ENCODE measurements at regions not wholly inside any gene's neighbourhood (a gene's known extent, or its start where the extent isn't known, plus 50 kb on each side); places are given as distances from the start of the nearest gene placed in this dataset.
"Not testable (repeated sequence)": the region's sequence is repeated elsewhere in the genome, so short reads cannot be mapped to it uniquely, and the experiment has no call there.

GRCh38 chr1:244144053-244144452 is 93.0 kb downstream of the ZBTB18 start:
- Mint-ChIP-seq H3K27ac (no peak overlapping the region), H3K4me3 (peak overlapping the region in 1 of 4 donors; percentile 15), H3K9me3 (peaks cover 0 to 3% (median 0%) of the 10 kb centered on the region in 3 donors), H3K36me3 (no peaks in the 10 kb centered on the region), H3K27me3 (peaks cover 6% of the 10 kb centered on the region), H3K4me1 (peaks cover 0 to 1% (median 0%) of the 10 kb centered on the region in 3 donors)

GRCh38 chr1:244150071-244150470 is 99.0 kb downstream of the ZBTB18 start:
- no peaks in the 10 kb centered on the region for H3K9me3 Mint-ChIP-seq
- H3K4me1 Mint-ChIP-seq, result no peaks in the 10 kb centered on the region
- no peak overlapping the region for H3K27ac Mint-ChIP-seq
- H3K27me3 Mint-ChIP-seq, result no peaks in the 10 kb centered on the region
- H3K36me3 Mint-ChIP-seq, result no peaks in the 10 kb centered on the region
- no peak overlapping the region for H3K4me3 Mint-ChIP-seq

- Mint-ChIP-seq H3K9me3 (no peaks in the 10 kb centered on the region), H3K36me3 (no peaks in the 10 kb centered on the region), H3K4me3 (no peak overlapping the region), H3K4me1 (no peaks in the 10 kb centered on the region), H3K27ac (no peak overlapping the region), H3K27me3 (no peaks in the 10 kb centered on the region)
Measured at GRCh38 chr1:244150665-244151064, 99.6 kb downstream of the ZBTB18 start.

DNA sequence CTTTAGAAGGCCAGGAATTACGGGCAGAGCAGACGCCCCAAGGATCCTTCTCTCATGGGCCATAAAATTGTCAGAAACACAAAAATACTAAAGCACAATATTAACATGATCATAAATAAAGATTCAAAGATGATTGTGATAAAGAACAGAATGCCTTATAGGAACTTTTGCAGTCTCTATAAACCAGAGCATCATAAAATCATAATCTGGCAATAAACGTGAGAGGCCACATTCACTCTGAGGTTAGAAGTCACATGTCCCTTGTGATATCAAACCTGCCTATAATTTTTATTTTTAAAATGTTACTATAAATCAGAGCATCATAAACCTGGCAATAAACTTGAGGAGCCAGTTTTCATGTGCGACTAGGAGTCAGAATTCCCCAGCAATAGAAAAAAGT is 100.5 kb downstream of the ZBTB18 start:
- Mint-ChIP-seq H3K27me3 (no peaks in the 10 kb centered on the region), H3K4me3 (no peak overlapping the region)

DNA sequence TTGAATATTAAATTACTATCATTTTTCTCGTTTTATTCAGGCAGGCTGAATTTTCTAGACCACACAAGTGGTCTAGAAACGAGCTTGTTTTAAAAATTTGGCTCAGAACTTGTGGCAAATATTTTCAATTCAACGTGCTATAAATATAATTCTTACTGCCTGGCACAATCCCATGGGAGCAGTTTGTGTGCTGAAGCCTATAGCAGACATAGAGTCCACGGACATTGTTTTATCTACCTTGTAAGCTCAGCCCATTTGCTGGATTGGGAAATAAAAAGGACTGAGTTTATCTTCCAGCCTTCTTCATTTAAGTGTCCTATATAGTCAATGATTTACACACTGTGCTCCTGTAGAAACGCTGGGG is 103.4 kb downstream of the ZBTB18 start:
- Mint-ChIP-seq H3K4me3 (no peak overlapping the region), H3K36me3 (no peaks in the 10 kb centered on the region), H3K27ac (no peak overlapping the region), H3K4me1 (no peaks in the 10 kb centered on the region), H3K9me3 (no peaks in the 10 kb centered on the region), H3K27me3 (no peaks in the 10 kb centered on the region)

More for the DNA sequence above, 100.5 kb downstream of the ZBTB18 start:
- Mint-ChIP-seq H3K27ac (no peak overlapping the region), H3K4me1 (no peaks in the 10 kb centered on the region), H3K36me3 (no peaks in the 10 kb centered on the region), H3K9me3 (no peaks in the 10 kb centered on the region)

GRCh38 chr1:244154872-244155531 is 103.9 kb downstream of the ZBTB18 start:
- Mint-ChIP-seq H3K36me3 (no peaks in the 10 kb centered on the region), H3K27ac (no peak overlapping the region), H3K27me3 (no peaks in the 10 kb centered on the region), H3K4me1 (no peaks in the 10 kb centered on the region), H3K9me3 (no peaks in the 10 kb centered on the region), H3K4me3 (no peak overlapping the region)

- H3K27ac Mint-ChIP-seq, result peak overlapping the region in 1 of 3 donors; percentile 27
- H3K4me3 Mint-ChIP-seq, result no peak overlapping the region
- H3K4me1 Mint-ChIP-seq, result no peaks in the 10 kb centered on the region
- no peaks in the 10 kb centered on the region for H3K27me3 Mint-ChIP-seq
- no peaks in the 10 kb centered on the region for H3K36me3 Mint-ChIP-seq
- no peaks in the 10 kb centered on the region for H3K9me3 Mint-ChIP-seq
Measured at GRCh38 chr1:244155661-244156060, 104.6 kb downstream of the ZBTB18 start.

DNA sequence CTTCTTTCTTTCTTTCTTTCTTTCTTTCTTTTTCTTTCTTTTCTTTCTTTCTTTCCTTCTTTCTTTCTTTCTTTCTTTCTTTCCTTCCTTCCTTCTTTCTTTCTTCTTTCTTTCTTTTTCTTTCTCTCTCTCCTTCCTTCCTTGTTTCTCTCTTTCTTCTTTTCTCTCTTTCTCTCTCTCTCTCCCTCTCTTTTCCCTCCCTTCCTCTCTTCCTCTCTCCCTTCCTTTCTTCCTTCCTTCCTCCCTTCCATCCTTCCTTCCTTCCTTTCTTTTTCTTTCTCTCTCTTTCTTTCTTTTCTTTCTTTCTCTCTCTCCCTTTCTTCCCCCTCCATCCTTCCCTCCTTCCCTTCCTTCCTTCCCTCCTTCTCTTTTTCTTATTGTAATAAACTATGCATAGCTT is 105.5 kb downstream of the ZBTB18 start:
- not testable (repeated sequence) for H3K36me3 Mint-ChIP-seq, H3K4me3 Mint-ChIP-seq, H3K27me3 Mint-ChIP-seq, H3K9me3 Mint-ChIP-seq, H3K27ac Mint-ChIP-seq, H3K4me1 Mint-ChIP-seq

DNA sequence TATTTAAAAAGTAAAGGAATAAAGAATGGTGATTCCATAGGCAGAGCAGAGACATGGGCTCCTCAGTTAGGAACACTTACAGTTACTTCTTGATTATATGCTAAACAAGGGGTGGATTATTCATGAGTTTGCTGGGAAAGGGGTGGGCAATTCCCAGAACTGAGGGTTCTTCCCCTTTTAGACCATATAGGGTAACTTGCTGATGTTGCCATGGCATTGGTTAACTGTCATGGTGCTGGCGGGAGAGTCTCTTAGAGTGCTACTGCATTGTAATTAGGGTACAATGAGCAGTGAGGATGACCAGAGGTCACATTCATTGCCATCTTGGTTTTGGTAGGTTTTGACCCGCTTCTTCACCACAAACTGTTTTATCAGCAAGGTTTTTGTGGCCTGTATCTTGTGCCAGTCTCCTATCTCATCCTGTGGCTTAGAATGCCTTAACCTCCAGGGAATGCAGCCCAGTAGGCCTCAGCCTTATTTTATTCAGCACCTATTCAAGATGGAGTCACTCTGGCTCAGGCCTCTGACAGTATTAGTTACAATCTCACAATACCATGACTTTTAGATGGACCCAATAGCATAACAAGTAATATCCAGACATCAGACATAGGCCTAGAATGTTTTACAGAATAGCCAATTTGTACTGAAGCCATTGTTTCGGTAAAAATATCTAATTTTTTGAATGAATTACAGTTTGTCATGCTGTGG is 106.8 kb downstream of the ZBTB18 start:
- H3K4me3 Mint-ChIP-seq, result peak overlapping the region in 1 of 4 donors; percentile 41
- H3K9me3 Mint-ChIP-seq, result peaks cover 0 to 3% (median 2%) of the 10 kb centered on the region in 3 donors
- H3K27ac Mint-ChIP-seq, result no peak overlapping the region
- no peaks in the 10 kb centered on the region for H3K4me1 Mint-ChIP-seq
- peaks cover 3% of the 10 kb centered on the region for H3K36me3 Mint-ChIP-seq
- H3K27me3 Mint-ChIP-seq, result no peaks in the 10 kb centered on the region

DNA sequence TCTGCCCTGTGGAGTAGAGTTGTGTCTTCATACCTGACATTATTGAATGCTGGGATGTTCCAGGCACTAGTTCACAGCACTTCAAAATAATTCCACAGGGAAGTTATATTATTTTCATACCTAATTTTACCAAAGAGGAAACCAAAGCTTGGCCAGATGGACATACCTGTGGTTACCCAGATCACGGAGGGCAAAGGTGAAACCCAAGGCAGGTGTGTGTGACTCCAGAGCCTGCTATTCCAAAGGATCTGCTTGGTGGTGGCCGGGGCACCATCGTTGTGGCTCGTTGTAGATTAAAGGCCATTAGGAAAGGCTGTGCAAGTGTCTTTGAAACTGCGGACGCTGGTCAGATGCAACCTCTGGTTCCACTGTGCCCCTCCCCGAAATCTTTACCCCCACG is 108.6 kb downstream of the ZBTB18 start:
- peaks cover 3% of the 10 kb centered on the region for H3K36me3 Mint-ChIP-seq
- H3K4me3 Mint-ChIP-seq, result no peak overlapping the region
- peaks cover 0 to 3% (median 2%) of the 10 kb centered on the region in 3 donors for H3K9me3 Mint-ChIP-seq
- H3K27ac Mint-ChIP-seq, result no peak overlapping the region
- H3K4me1 Mint-ChIP-seq, result no peaks in the 10 kb centered on the region
- peaks cover 3% of the 10 kb centered on the region for H3K27me3 Mint-ChIP-seq

DNA sequence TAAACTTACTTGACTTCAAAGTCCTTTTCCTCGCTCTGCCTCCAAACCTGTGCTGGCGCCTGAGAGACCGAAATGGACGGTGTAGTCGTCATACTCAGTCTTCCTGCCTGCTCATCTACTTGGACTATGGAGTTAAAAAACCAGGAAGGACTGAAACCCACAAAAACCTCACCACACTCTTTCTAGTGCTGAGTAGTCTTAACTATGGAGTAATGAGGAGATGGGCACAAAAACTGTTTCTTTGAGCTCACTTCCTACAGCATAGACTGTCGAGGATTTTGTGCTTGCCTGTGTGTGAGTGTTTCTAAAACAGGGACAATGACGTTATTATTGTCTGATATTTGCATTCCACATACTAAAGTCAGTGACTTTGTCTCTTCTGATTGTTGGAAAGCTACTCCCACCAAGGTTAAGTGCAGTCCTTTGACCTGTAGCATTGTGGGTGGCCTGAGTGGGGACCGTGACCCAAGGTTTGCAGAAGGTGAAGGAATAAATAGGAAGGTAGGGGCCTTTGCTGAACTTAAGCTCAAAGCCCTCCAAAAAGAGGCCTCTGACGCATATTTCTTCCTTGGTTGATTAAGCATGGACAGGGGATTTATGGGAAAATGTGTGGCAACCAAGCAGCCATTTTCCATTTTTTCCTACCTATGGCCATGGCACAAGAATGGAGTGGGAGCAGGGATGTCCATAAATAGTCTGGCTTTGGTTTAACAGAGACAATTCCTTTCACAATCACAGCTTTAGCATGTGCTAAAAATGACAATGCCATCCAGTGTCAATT is 109.6 kb downstream of the ZBTB18 start:
- Mint-ChIP-seq H3K4me3 (no peak overlapping the region), H3K27me3 (peaks cover 3% of the 10 kb centered on the region), H3K9me3 (peaks cover 0 to 3% (median 2%) of the 10 kb centered on the region in 3 donors), H3K4me1 (no peaks in the 10 kb centered on the region), H3K36me3 (peaks cover 3% of the 10 kb centered on the region), H3K27ac (no peak overlapping the region)

DNA sequence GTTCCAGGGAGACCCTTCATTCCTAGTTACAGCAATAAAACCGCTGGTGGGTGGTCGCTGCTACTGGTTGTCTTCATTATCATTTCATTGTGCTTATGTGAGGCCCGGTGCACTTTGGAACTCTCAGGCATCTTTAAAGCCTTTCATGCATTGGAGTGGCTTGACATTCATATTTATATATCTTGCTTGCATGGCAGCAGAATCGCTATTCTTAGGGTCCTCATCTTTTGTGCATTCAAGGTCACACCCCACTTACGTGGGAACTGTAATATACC is 110.1 kb downstream of the ZBTB18 start:
- Mint-ChIP-seq H3K9me3 (peaks cover 0 to 3% (median 2%) of the 10 kb centered on the region in 3 donors), H3K36me3 (peaks cover 3% of the 10 kb centered on the region), H3K27me3 (peaks cover 3% of the 10 kb centered on the region), H3K27ac (no peak overlapping the region), H3K4me1 (no peaks in the 10 kb centered on the region), H3K4me3 (no peak overlapping the region)

DNA sequence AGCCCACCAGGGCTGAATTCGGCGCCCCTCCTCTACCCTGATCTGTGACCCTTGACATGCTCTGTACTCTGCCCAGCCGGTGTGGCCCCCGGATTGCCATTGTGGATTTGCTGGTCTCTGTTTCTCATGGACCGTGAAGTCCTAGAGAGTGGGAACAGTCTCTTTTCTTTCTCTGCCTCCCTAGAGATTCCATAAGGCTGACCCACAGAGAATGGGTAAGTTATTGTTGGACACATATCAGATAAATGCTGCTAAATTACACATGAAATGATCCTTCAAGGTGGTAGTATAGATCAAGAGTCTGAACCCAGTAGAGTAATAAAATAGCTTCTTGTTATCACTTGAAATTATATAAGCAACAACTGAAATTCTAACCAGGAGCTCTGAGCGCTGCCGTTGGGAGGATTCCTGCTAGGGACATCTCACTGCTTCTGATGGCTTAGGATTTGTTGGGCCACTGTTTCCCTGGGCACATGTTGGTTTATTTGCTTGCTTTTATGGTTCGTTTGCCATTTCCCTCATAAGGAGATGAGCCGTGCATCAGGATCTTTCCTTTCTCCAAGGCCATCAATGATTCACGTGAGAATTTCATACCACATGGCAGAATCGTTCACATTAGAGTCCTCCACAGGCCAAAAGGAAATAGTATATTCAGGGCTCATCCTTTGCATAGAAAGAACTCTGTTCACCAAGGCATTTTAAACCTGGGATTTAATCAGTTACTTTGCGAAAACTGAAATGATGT is 111.9 kb downstream of the ZBTB18 start:
- Mint-ChIP-seq H3K4me3 (no peak overlapping the region), H3K9me3 (peaks cover 0 to 3% (median 2%) of the 10 kb centered on the region in 3 donors), H3K27ac (peak overlapping the region in 1 of 3 donors; percentile 6), H3K27me3 (peaks cover 5% of the 10 kb centered on the region), H3K36me3 (peaks cover 3% of the 10 kb centered on the region), H3K4me1 (no peaks in the 10 kb centered on the region)

GRCh38 chr1:244163861-244164510 is 112.9 kb downstream of the ZBTB18 start:
- Mint-ChIP-seq H3K27ac (no peak overlapping the region), H3K9me3 (peaks cover 0 to 3% (median 2%) of the 10 kb centered on the region in 3 donors), H3K4me1 (no peaks in the 10 kb centered on the region), H3K4me3 (peak overlapping the region in 1 of 4 donors; percentile 62), H3K36me3 (peaks cover 3% of the 10 kb centered on the region), H3K27me3 (peaks cover 5% of the 10 kb centered on the region)

GRCh38 chr1:244164511-244164890 is 113.4 kb downstream of the ZBTB18 start:
- H3K27ac Mint-ChIP-seq, result no peak overlapping the region
- H3K27me3 Mint-ChIP-seq, result peaks cover 5% of the 10 kb centered on the region
- H3K4me3 Mint-ChIP-seq, result peak overlapping the region in 1 of 4 donors; percentile 62
- peaks cover 3% of the 10 kb centered on the region for H3K36me3 Mint-ChIP-seq
- no peaks in the 10 kb centered on the region for H3K4me1 Mint-ChIP-seq
- peaks cover 0 to 3% (median 2%) of the 10 kb centered on the region in 3 donors for H3K9me3 Mint-ChIP-seq
